ENCODE measurements at regions not wholly inside any gene's neighbourhood (a gene's known extent, or its start where the extent isn't known, plus 50 kb on each side); places are given as distances from the start of the nearest gene placed in this dataset.
A peak's percentile ranks its signal among the peaks of the same experiment; 100 is the strongest.
"Not testable (repeated sequence)": the region's sequence is repeated elsewhere in the genome, so short reads cannot be mapped to it uniquely, and the experiment has no call there.

DNA sequence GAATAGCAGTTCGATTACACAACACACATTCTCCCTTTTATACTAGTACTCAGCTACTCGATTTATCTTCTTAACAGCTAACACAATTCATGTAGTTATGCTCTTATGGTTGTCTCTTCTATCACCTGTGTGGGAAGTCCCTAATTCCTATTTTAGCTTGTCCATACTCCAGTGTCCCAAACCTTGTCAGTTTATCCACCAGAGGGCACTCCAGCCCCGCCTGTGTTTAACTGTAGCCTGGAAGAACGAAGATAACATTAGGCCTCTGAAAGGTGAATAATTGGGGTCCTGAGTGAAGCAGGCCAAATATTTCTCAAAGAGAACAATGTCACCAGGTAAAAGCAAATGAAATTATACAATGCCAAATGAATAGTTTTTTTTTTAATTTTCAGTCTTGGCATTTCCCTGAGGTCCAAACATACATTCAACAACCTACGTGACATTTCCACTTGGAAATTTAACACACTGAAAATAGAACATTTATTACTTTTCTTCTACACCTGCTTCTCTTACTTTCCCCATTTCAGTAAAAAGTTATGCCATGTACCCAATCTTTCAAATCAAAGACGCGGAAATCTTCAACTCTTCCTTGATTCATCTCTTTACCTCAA is 560.7 kb downstream of the HTR1A start:
- no peaks in the 10 kb centered on the region for H3K4me1 ChIP-seq
- H3K9me3 ChIP-seq, result no peaks in the 10 kb centered on the region
- no peak overlapping the region for H3K4me3 ChIP-seq
- peak; percentile 50 to 65 (median 57) for DNase-seq
- H3K36me3 ChIP-seq, result no peaks in the 10 kb centered on the region
- no peaks in the 10 kb centered on the region for H3K27me3 ChIP-seq
- WGBS (ENCODE audit: insufficient coverage, low coverage, low lambda C conversion rate, missing lambda C conversion rate), result 40% methylated on average over 7 of the region's 7 CpGs
- no peak overlapping the region for H3K27ac ChIP-seq
- intact Hi-C loops (cut with DNase I), result loop anchor here in 1 of 2 donors (5.0 to 10.0 kb wide), 2 partner anchors 267 to 561 kb away; partner anchors contain the start of gene HTR1A
- no peak for TF ChIP-seq POLR2A (IDR thresholded peaks at IDR 0.05)
- TF ChIP-seq, protein P1, sequence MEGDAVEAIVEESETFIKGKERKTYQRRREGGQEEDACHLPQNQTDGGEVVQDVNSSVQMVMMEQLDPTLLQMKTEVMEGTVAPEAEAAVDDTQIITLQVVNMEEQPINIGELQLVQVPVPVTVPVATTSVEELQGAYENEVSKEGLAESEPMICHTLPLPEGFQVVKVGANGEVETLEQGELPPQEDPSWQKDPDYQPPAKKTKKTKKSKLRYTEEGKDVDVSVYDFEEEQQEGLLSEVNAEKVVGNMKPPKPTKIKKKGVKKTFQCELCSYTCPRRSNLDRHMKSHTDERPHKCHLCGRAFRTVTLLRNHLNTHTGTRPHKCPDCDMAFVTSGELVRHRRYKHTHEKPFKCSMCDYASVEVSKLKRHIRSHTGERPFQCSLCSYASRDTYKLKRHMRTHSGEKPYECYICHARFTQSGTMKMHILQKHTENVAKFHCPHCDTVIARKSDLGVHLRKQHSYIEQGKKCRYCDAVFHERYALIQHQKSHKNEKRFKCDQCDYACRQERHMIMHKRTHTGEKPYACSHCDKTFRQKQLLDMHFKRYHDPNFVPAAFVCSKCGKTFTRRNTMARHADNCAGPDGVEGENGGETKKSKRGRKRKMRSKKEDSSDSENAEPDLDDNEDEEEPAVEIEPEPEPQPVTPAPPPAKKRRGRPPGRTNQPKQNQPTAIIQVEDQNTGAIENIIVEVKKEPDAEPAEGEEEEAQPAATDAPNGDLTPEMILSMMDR (IDR thresholded peaks at IDR 0.05), result peak; percentile 73 to 88 (median 79)
- peak; percentile 88 to 95 (median 88) for ATAC-seq

DNA sequence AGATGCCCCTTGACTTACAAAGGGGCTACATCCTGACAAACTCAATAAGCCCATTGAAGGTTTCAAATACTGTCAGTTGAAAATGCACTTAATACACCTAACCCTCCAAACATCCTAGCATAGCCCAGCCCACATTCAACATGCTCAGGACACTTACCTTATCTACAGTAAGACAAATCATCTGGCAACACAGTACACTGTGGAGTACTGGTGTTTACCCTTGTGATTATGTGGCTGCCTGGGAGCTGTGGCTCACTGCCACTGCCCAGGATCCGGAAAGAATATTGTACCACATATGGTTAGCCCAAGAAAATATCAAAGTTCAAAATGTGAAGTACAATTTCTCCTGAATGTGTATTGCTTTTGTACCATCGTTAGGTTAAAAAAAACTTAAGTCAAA is 562.2 kb downstream of the HTR1A start:
- Histone ChIP-seq H3K9me3 (no peaks in the 10 kb centered on the region), H3K27me3 (no peaks in the 10 kb centered on the region), H3K4me1 (no peaks in the 10 kb centered on the region), H3K27ac (no peak overlapping the region), H3K36me3 (no peaks in the 10 kb centered on the region), H3K4me3 (no peak overlapping the region)
- WGBS (ENCODE audit: insufficient coverage, low coverage, low lambda C conversion rate, missing lambda C conversion rate), result 52% methylated on average over 2 of the region's 2 CpGs
- DNase-seq (no peak), ATAC-seq (peak in 1 of 4 donors; percentile 30)
- no peak for TF ChIP-seq POLR2A (IDR thresholded peaks at IDR 0.05)
- TF ChIP-seq, protein P1 (IDR thresholded peaks at IDR 0.05), result no peak
- intact Hi-C loops (cut with DNase I), result loop anchor here in 1 of 2 donors (5.0 to 10.0 kb wide), 2 partner anchors 265 to 562 kb away; partner anchors contain the start of gene HTR1A

DNA sequence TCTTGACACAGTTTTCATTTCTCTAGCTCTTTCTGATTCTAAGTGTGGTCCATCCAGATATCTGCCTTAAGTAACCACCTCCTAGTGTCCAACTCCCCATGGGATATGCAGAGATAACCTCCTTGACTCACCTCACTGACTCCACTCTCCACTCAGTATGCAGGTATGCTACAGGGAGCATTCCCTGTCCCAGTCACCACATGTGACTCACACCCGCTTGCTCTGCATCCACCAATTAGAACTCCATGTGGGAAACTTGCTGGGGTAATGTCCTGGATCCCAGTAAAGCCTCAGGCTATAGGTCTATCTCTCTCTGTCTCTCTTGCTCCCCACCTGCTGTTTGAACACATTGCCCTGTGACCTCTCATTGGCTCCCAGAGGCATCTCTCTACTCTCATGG is 563.9 kb downstream of the HTR1A start:
- no peak overlapping the region for H3K4me3 ChIP-seq
- intact Hi-C loops (cut with DNase I), result no loop called here
- 60% methylated on average over 1 of the region's 1 CpG for WGBS (ENCODE audit: insufficient coverage, low coverage, low lambda C conversion rate, missing lambda C conversion rate)
- H3K36me3 ChIP-seq, result no peaks in the 10 kb centered on the region
- H3K4me1 ChIP-seq, result no peaks in the 10 kb centered on the region
- H3K9me3 ChIP-seq, result no peaks in the 10 kb centered on the region
- DNase-seq (no peak), ATAC-seq (no peak)
- no peak overlapping the region for H3K27ac ChIP-seq
- no peak for TF ChIP-seq POLR2A (IDR thresholded peaks at IDR 0.05)
- TF ChIP-seq, protein P1 (IDR thresholded peaks at IDR 0.05), result no peak
- no peaks in the 10 kb centered on the region for H3K27me3 ChIP-seq

GRCh38 chr5:63388188-63388587 is 574.1 kb downstream of the HTR1A start:
- WGBS (ENCODE audit: insufficient coverage, low coverage, low lambda C conversion rate, missing lambda C conversion rate), result 79% methylated on average over 3 of the region's 5 CpGs
- H3K4me3 ChIP-seq; DNase-seq; H3K27ac ChIP-seq; H3K4me1 ChIP-seq; intact Hi-C loops (cut with DNase I); H3K27me3 ChIP-seq; H3K36me3 ChIP-seq; ATAC-seq; H3K9me3 ChIP-seq: not testable (repeated sequence)

- no peak for DNase-seq
- H3K9me3 ChIP-seq, result no peaks in the 10 kb centered on the region
- no peak for ATAC-seq
- H3K27ac ChIP-seq, result no peak overlapping the region
- H3K27me3 ChIP-seq, result no peaks in the 10 kb centered on the region
- H3K4me3 ChIP-seq, result no peak overlapping the region
- TF ChIP-seq POLR2A (IDR thresholded peaks at IDR 0.05), result no peak
- TF ChIP-seq, protein P1 (IDR thresholded peaks at IDR 0.05), result no peak
- no peaks in the 10 kb centered on the region for H3K36me3 ChIP-seq
- WGBS (ENCODE audit: insufficient coverage, low coverage, low lambda C conversion rate, missing lambda C conversion rate), result 40% methylated on average over 1 of the region's 6 CpGs
- H3K4me1 ChIP-seq, result no peaks in the 10 kb centered on the region
- intact Hi-C loops (cut with DNase I), result no loop called here
Observed at GRCh38 chr5:63375851-63376250, 586.4 kb downstream of the HTR1A start.
